ENCODE measurements at regions not wholly inside any gene's neighbourhood (a gene's known extent, or its start where the extent isn't known, plus 50 kb on each side); places are given as distances from the start of the nearest gene placed in this dataset.

GRCh38 chr12:92294676-92295440 lies 149.2 kb upstream of the BTG1 start:
- H3K36me3 ChIP-seq (ENCODE audit: control insufficient read depth, insufficient read depth, low read length) = no peaks in the 10 kb centered on the region
- TF ChIP-seq POLR2AphosphoS5 (IDR thresholded peaks at IDR 0.05; ENCODE audit: low read depth, low read length) (no peak), CTCF (IDR thresholded peaks at IDR 0.05) (no peak), TCF7L2 (IDR thresholded peaks at IDR 0.05; ENCODE audit: low read depth, low read length) (no peak), SIN3A (IDR thresholded peaks at IDR 0.05; ENCODE audit: borderline replicate concordance, insufficient read depth, low read depth, low read length) (no peak), REST (IDR thresholded peaks at IDR 0.05; ENCODE audit: insufficient read depth in 1 of 2, low read depth in 2 of 2, low read length in 1 of 2) (no peak)
- H3K4me1 ChIP-seq (ENCODE audit: control insufficient read depth, insufficient read depth, low read length) = no peaks in the 10 kb centered on the region
- ChIA-PET CTCF (no interaction called here), POLR2A (no interaction called here)
- BruUV-seq (replicated peaks) = no TSS peak
- H3K27ac ChIP-seq (ENCODE audit: low read length) = no peak overlapping the region
- H3K27me3 ChIP-seq (ENCODE audit: control insufficient read depth, insufficient read depth, low read length) = no peaks in the 10 kb centered on the region; the same call in 1 of the 2 replicates
- in situ Hi-C loops (cut with HindIII; ENCODE audit: low pct_unique_long_range_greater_than_20kb, low sequenced_read_pairs) = no loop called here
- ATAC-seq (no peak), DNase-seq (ENCODE audit: low read depth, low spot score) (no peak)
- H3K4me3 ChIP-seq (ENCODE audit: low read depth in 2 of 2, low read length in 2 of 2) = no peak overlapping the region
- intact Hi-C loops (cut with micrococcal nuclease; ENCODE audit: unreplicated experiment) = no loop called here
- no peaks in the 10 kb centered on the region for H3K9me3 ChIP-seq (ENCODE audit: control insufficient read depth, insufficient read depth, low read depth, low read length)

- Histone ChIP-seq H3K36me3 (ENCODE audit: control insufficient read depth, insufficient read depth, low read length) (no peaks in the 10 kb centered on the region), H3K4me1 (ENCODE audit: control insufficient read depth, insufficient read depth, low read length) (no peaks in the 10 kb centered on the region), H3K9me3 (ENCODE audit: control insufficient read depth, insufficient read depth, low read depth, low read length) (no peaks in the 10 kb centered on the region), H3K27me3 (ENCODE audit: control insufficient read depth, insufficient read depth, low read length) (no peaks in the 10 kb centered on the region; the same call in 1 of the 2 replicates), H3K4me3 (ENCODE audit: low read depth in 2 of 2, low read length in 2 of 2) (no peak overlapping the region), H3K27ac (ENCODE audit: low read length) (no peak overlapping the region)
- no TSS peak for BruUV-seq (replicated peaks)
- TF ChIP-seq POLR2AphosphoS5 (IDR thresholded peaks at IDR 0.05; ENCODE audit: low read depth, low read length) = no peak
- no peak for TF ChIP-seq CTCF (IDR thresholded peaks at IDR 0.05)
- TF ChIP-seq TCF7L2 (IDR thresholded peaks at IDR 0.05; ENCODE audit: low read depth, low read length) = no peak
- no peak for TF ChIP-seq SIN3A (IDR thresholded peaks at IDR 0.05; ENCODE audit: borderline replicate concordance, insufficient read depth, low read depth, low read length)
- TF ChIP-seq REST (IDR thresholded peaks at IDR 0.05; ENCODE audit: insufficient read depth in 1 of 2, low read depth in 2 of 2, low read length in 1 of 2) = no peak
- CTCF ChIA-PET = no interaction called here
- POLR2A ChIA-PET = no interaction called here
- intact Hi-C loops (cut with micrococcal nuclease; ENCODE audit: unreplicated experiment) (no loop called here), in situ Hi-C loops (cut with HindIII; ENCODE audit: low pct_unique_long_range_greater_than_20kb, low sequenced_read_pairs) (no loop called here)
- no peak for DNase-seq (ENCODE audit: low read depth, low spot score)
- ATAC-seq = no peak
These were observed 146.4 kb upstream of the BTG1 start for GRCh38 chr12:92292016-92292415.
